Activated T-helper 17 cell treated with anti-CD3 and anti-CD28 coated beads, Interleukin-2, amount 50 U/mL, for 72 hours (primary cell): ENCODE measurements at regions not wholly inside any gene's neighbourhood (a gene's known extent, or its start where the extent isn't known, plus 50 kb on each side); places are given as distances from the start of the nearest gene placed in this dataset.
"Not testable (repeated sequence)": the region's sequence is repeated elsewhere in the genome, so short reads cannot be mapped to it uniquely, and the experiment has no call there.

Experiments
- ATAC-seq: fragments of 150-1000 bp; cut with Tn5 transposase; replicated peaks from 2 replicates; pipeline ENCODE4 v1.10.0; 2021; ENCODE audit warnings: mild to moderate bottlenecking, moderate library complexity
- H3K27ac Mint-ChIP-seq: one replicate; pipeline ENCODE4 v1.8.0; 2022; ENCODE audit warnings: mixed read lengths
- H3K27me3 Mint-ChIP-seq: one replicate; pipeline ENCODE4 v1.8.0; 2022; ENCODE audit warnings: mixed read lengths
- H3K36me3 Mint-ChIP-seq: one replicate; pipeline ENCODE4 v1.8.0; 2022; ENCODE audit warnings: low read depth, mild to moderate bottlenecking, mixed read lengths
- H3K4me1 Mint-ChIP-seq: one replicate; pipeline ENCODE4 v1.8.0; 2022; ENCODE audit warnings: mixed read lengths
- H3K4me3 Mint-ChIP-seq: one replicate; pipeline ENCODE4 v1.8.0; 2022; ENCODE audit warnings: mild to moderate bottlenecking, mixed read lengths
- H3K9me3 Mint-ChIP-seq: one replicate; pipeline ENCODE4 v1.8.0; 2022; ENCODE audit warnings: mixed read lengths

GRCh38 chr17:71022758-71023157, 853.4 kb downstream of the KCNJ2 start:
- Mint-ChIP-seq H3K4me3 (no peak overlapping the region), H3K27ac (no peak overlapping the region), H3K9me3 (peaks cover 3% of the 10 kb centered on the region), H3K27me3 (no peaks in the 10 kb centered on the region), H3K4me1 (no peaks in the 10 kb centered on the region), H3K36me3 (no peaks in the 10 kb centered on the region)
- no peak for ATAC-seq

- H3K27me3 Mint-ChIP-seq: no peaks in the 10 kb centered on the region
- no peak overlapping the region for H3K4me3 Mint-ChIP-seq
- peaks cover 3% of the 10 kb centered on the region for H3K9me3 Mint-ChIP-seq
- H3K36me3 Mint-ChIP-seq: no peaks in the 10 kb centered on the region
- no peaks in the 10 kb centered on the region for H3K4me1 Mint-ChIP-seq
- H3K27ac Mint-ChIP-seq: no peak overlapping the region
- ATAC-seq: no peak
Measured at GRCh38 chr17:71023249-71024030, 854.1 kb downstream of the KCNJ2 start.

GRCh38 chr17:71024172-71024571, 854.8 kb downstream of the KCNJ2 start:
- Mint-ChIP-seq H3K4me3 (no peak overlapping the region), H3K27me3 (no peaks in the 10 kb centered on the region)

GRCh38 chr17:71024969-71025368, 855.6 kb downstream of the KCNJ2 start:
- Mint-ChIP-seq H3K4me1 (no peaks in the 10 kb centered on the region), H3K27ac (no peak overlapping the region), H3K27me3 (no peaks in the 10 kb centered on the region), H3K9me3 (peaks cover 3% of the 10 kb centered on the region), H3K4me3 (no peak overlapping the region), H3K36me3 (no peaks in the 10 kb centered on the region)
- no peak for ATAC-seq

More at GRCh38 chr17:71024172-71024571, 854.8 kb downstream of the KCNJ2 start:
- no peaks in the 10 kb centered on the region for H3K36me3 Mint-ChIP-seq
- H3K27ac Mint-ChIP-seq: no peak overlapping the region
- ATAC-seq: no peak
- no peaks in the 10 kb centered on the region for H3K4me1 Mint-ChIP-seq
- peaks cover 3% of the 10 kb centered on the region for H3K9me3 Mint-ChIP-seq

- H3K27ac Mint-ChIP-seq: no peak overlapping the region
- H3K4me3 Mint-ChIP-seq: no peak overlapping the region
- H3K36me3 Mint-ChIP-seq: no peaks in the 10 kb centered on the region
- H3K4me1 Mint-ChIP-seq: no peaks in the 10 kb centered on the region
- peaks cover 3% of the 10 kb centered on the region for H3K9me3 Mint-ChIP-seq
- H3K27me3 Mint-ChIP-seq: no peaks in the 10 kb centered on the region
- no peak for ATAC-seq
Measured at GRCh38 chr17:71029246-71029645, 859.9 kb downstream of the KCNJ2 start.

- H3K36me3 Mint-ChIP-seq, H3K27ac Mint-ChIP-seq, H3K9me3 Mint-ChIP-seq, H3K27me3 Mint-ChIP-seq, ATAC-seq, H3K4me3 Mint-ChIP-seq, H3K4me1 Mint-ChIP-seq: not testable (repeated sequence)
Measured at GRCh38 chr17:71031286-71031685, 862.0 kb downstream of the KCNJ2 start.

GRCh38 chr17:71032746-71033273, 863.5 kb downstream of the KCNJ2 start:
- no peaks in the 10 kb centered on the region for H3K9me3 Mint-ChIP-seq
- no peaks in the 10 kb centered on the region for H3K27me3 Mint-ChIP-seq
- H3K27ac Mint-ChIP-seq: no peak overlapping the region
- ATAC-seq: no peak
- no peak overlapping the region for H3K4me3 Mint-ChIP-seq
- H3K36me3 Mint-ChIP-seq: no peaks in the 10 kb centered on the region
- H3K4me1 Mint-ChIP-seq: no peaks in the 10 kb centered on the region

- H3K4me3 Mint-ChIP-seq: no peak overlapping the region
- no peaks in the 10 kb centered on the region for H3K36me3 Mint-ChIP-seq
- no peak for ATAC-seq
- H3K27ac Mint-ChIP-seq: no peak overlapping the region
- no peaks in the 10 kb centered on the region for H3K4me1 Mint-ChIP-seq
- no peaks in the 10 kb centered on the region for H3K9me3 Mint-ChIP-seq
- H3K27me3 Mint-ChIP-seq: no peaks in the 10 kb centered on the region
Measured at GRCh38 chr17:71033336-71033735, 864.0 kb downstream of the KCNJ2 start.

GRCh38 chr17:71035226-71035625, 865.9 kb downstream of the KCNJ2 start:
- no peaks in the 10 kb centered on the region for H3K36me3 Mint-ChIP-seq
- no peak overlapping the region for H3K4me3 Mint-ChIP-seq
- no peaks in the 10 kb centered on the region for H3K9me3 Mint-ChIP-seq
- ATAC-seq: no peak
- no peak overlapping the region for H3K27ac Mint-ChIP-seq
- no peaks in the 10 kb centered on the region for H3K4me1 Mint-ChIP-seq
- no peaks in the 10 kb centered on the region for H3K27me3 Mint-ChIP-seq

GRCh38 chr17:71037386-71037785, 868.1 kb downstream of the KCNJ2 start:
- Mint-ChIP-seq H3K9me3 (no peaks in the 10 kb centered on the region), H3K4me1 (no peaks in the 10 kb centered on the region), H3K4me3 (no peak overlapping the region), H3K27ac (no peak overlapping the region), H3K27me3 (no peaks in the 10 kb centered on the region), H3K36me3 (no peaks in the 10 kb centered on the region)
- ATAC-seq: no peak

- H3K4me1 Mint-ChIP-seq: no peaks in the 10 kb centered on the region
- H3K9me3 Mint-ChIP-seq: peaks cover 4% of the 10 kb centered on the region
- no peaks in the 10 kb centered on the region for H3K36me3 Mint-ChIP-seq
- ATAC-seq: no peak
- no peak overlapping the region for H3K4me3 Mint-ChIP-seq
- no peak overlapping the region for H3K27ac Mint-ChIP-seq
- H3K27me3 Mint-ChIP-seq: no peaks in the 10 kb centered on the region
Measured at GRCh38 chr17:71039391-71039790, 870.1 kb downstream of the KCNJ2 start.

GRCh38 chr17:71052971-71053370, 883.6 kb downstream of the KCNJ2 start:
- Mint-ChIP-seq H3K27me3 (peaks cover 3% of the 10 kb centered on the region), H3K27ac (no peak overlapping the region), H3K36me3 (no peaks in the 10 kb centered on the region), H3K9me3 (peaks cover 11% of the 10 kb centered on the region), H3K4me3 (no peak overlapping the region), H3K4me1 (no peaks in the 10 kb centered on the region)
- ATAC-seq: no peak

- H3K4me3 Mint-ChIP-seq: no peak overlapping the region
- no peaks in the 10 kb centered on the region for H3K4me1 Mint-ChIP-seq
- no peak for ATAC-seq
- no peak overlapping the region for H3K27ac Mint-ChIP-seq
- peaks cover 3% of the 10 kb centered on the region for H3K27me3 Mint-ChIP-seq
- H3K36me3 Mint-ChIP-seq: no peaks in the 10 kb centered on the region
- H3K9me3 Mint-ChIP-seq: peaks cover 11% of the 10 kb centered on the region
Measured at GRCh38 chr17:71055128-71055527, 885.8 kb downstream of the KCNJ2 start.

- no peaks in the 10 kb centered on the region for H3K36me3 Mint-ChIP-seq
- peaks cover 6% of the 10 kb centered on the region for H3K9me3 Mint-ChIP-seq
- H3K27ac Mint-ChIP-seq: no peak overlapping the region
- no peak for ATAC-seq
- H3K27me3 Mint-ChIP-seq: peaks cover 3% of the 10 kb centered on the region
- no peaks in the 10 kb centered on the region for H3K4me1 Mint-ChIP-seq
- H3K4me3 Mint-ChIP-seq: no peak overlapping the region
Measured at GRCh38 chr17:71057448-71057847, 888.1 kb downstream of the KCNJ2 start.

GRCh38 chr17:71057938-71058337, 888.6 kb downstream of the KCNJ2 start:
- no peak overlapping the region for H3K4me3 Mint-ChIP-seq
- no peaks in the 10 kb centered on the region for H3K4me1 Mint-ChIP-seq
- H3K36me3 Mint-ChIP-seq: no peaks in the 10 kb centered on the region
- H3K27me3 Mint-ChIP-seq: peaks cover 3% of the 10 kb centered on the region
- ATAC-seq: no peak
- peaks cover 4% of the 10 kb centered on the region for H3K9me3 Mint-ChIP-seq
- H3K27ac Mint-ChIP-seq: no peak overlapping the region
